Spleen (tissue), 11 donors: ENCODE measurements at regions not wholly inside any gene's neighbourhood (a gene's known extent, or its start where the extent isn't known, plus 50 kb on each side); places are given as distances from the start of the nearest gene placed in this dataset.

Experiments
- DNase-seq: peaks from one replicate; pipeline ENCODE4 v3.0.0-alpha.2; 2020
- H3K27ac ChIP-seq, 8 donors: fragments of 200-600 bp; sonication (generic) in 7 of 8; 1 replicate in 4 of 8; 2 replicates in 4 of 8; pipeline versions ENCODE4 v1.5.0 to v1.8.0; 2016 to 2021; ENCODE audit warnings: inconsistent platforms in 4 of 8, mild to moderate bottlenecking in 4 of 8, moderate library complexity in 1 of 8
- H3K27me3 ChIP-seq, 7 donors: fragments of 200-600 bp; sonication (generic) in 6 of 7; replicated peaks in 1 of 7; 1 replicate in 4 of 7; 2 replicates in 3 of 7; pipeline versions ENCODE4 v1.5.0 to v1.8.0; 2016 to 2021; ENCODE audit warnings: inconsistent platforms in 3 of 7, mild to moderate bottlenecking in 1 of 7
- H3K36me3 ChIP-seq, 6 donors: fragments of 200-600 bp; sonication (generic) in 5 of 6; 1 replicate in 4 of 6; 2 replicates in 2 of 6; pipeline versions ENCODE4 v1.5.0 to v1.8.0; 2016 to 2021; ENCODE audit warnings: inconsistent platforms in 2 of 6
- H3K4me1 ChIP-seq, 6 donors: fragments of 200-600 bp; sonication (generic) in 5 of 6; 1 replicate in 3 of 6; 2 replicates in 3 of 6; pipeline versions ENCODE4 v1.5.0 to v1.8.0; 2016 to 2021; ENCODE audit warnings: inconsistent platforms in 3 of 6
- H3K4me3 ChIP-seq, 8 donors: fragments of 200-600 bp; sonication (generic) in 7 of 8; 1 replicate in 4 of 8; 2 replicates in 4 of 8; pipeline versions ENCODE4 v1.5.0 to v1.8.0; 2016 to 2021; ENCODE audit warnings: inconsistent platforms in 4 of 8, mild to moderate bottlenecking in 4 of 8, moderate library complexity in 2 of 8
- H3K9me3 ChIP-seq, 8 donors: fragments of 200-600 bp; sonication (generic) in 7 of 8; 1 replicate in 4 of 8; 2 replicates in 4 of 8; pipeline versions ENCODE4 v1.5.0 to v1.8.0; 2016 to 2021; ENCODE audit warnings: inconsistent platforms in 4 of 8
- POLR2A ChIP-seq, 3 donors: fragments of 450-650 bp; IDR thresholded peaks; one replicate each; pipeline ENCODE4 v1.5.1; 2017; ENCODE audit warnings: antibody characterized with exemption in 3 of 3, mild to moderate bottlenecking in 1 of 3
- POLR2AphosphoS5 ChIP-seq, 3 donors: sonication (generic); formaldehyde crosslinking; IDR thresholded peaks; one replicate each; pipeline ENCODE4 v1.5.1; 2017; ENCODE audit warnings: antibody characterized with exemption in 3 of 3
- WGBS, 5 donors: extraction: QIAGEN DNeasy Blood & Tissue Kit in 3 of 5; methylation state at CpG; one replicate each; pipeline versions ENCODE4 v1.1.5 to v1.1.7; 2013 to 2018; 5-methylcytosine and 5-hydroxymethylcytosine counted together
- intact Hi-C: fragments of 100-400 bp; cut with DNase I; formaldehyde crosslinking; loops from one replicate; pipeline ENCODE4 v1.15.0; 2023; ENCODE audit warnings: low total_unique reads
- TF ChIP-seq, protein P1 (sequence below), 11 experiments: fragments of 200-600 bp in 7 of 11; fragments of 450-650 bp in 4 of 11; sonication (generic) in 4 of 11; IDR thresholded peaks in 8 of 11; conservative IDR thresholded peaks in 3 of 11; 1 replicate in 7 of 11; 2 replicates in 4 of 11; pipeline versions ENCODE4 v1.4.0 to v1.8.0; 2016 to 2021; ENCODE audit warnings: antibody characterized with exemption in 11 of 11, inconsistent platforms in 4 of 11, mild to moderate bottlenecking in 1 of 11
- donor health status: healthy with polysubstance abuse.
- donor health status: DM: no; HTN: no; CAD: no; lungs with moderate emphysema.
- donor health status: DM: no; HTN: no; CAD: no.
- donor health status: Bipolar disorder and iron deficiency.
- donor health status: healthy.
- donor health status: DM: no; HTN: no; CAD: no.
- donor health status: DM: yes; HTN: yes; CAD: no.

DNA sequence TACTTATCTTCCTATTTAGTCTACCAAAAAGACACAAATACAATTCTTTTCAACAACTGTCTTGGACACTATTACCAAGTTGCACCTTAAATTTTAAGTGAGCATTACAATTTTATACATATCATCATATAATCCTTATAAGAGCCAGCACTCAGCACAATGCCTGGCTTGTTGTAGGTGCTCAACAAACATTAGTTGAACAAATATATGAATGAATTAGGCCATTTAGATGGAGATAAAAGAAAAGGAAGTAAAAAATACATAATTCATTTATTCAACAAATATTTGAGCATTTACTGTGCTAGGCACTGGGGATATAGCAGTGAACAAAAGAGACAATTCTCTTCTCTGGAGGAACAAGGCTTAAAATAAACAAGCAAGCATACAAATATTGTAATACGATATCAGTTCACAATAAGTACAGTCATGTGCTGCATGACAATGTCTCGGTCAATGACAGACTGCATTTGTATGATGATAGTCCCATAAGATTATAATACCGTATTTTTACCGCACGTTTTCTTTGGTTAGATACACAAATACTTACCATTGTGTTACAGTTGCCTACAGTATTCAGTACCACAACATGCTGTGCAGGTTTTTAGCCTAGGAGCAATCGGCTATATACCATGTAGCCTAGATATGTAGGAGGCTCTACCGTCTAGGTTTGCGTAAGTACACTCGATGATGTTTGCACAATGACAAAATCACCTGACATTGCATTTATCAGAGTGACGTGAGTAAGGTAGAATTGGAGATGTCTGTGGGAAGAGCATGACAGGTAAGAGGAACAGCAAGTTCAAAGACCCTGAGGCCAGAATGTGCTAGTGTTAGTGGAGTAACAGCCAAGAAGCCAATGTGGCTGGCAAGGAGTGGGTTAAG lies 86.4 kb upstream of the HS3ST2 start:
- no peaks in the 10 kb centered on the region for H3K36me3 ChIP-seq
- TF ChIP-seq POLR2AphosphoS5 (IDR thresholded peaks at IDR 0.05): no peak
- no peak overlapping the region for H3K27ac ChIP-seq
- no peak for DNase-seq
- peaks cover 0 to 12% (median 0%) of the 10 kb centered on the region in 7 donors for H3K27me3 ChIP-seq
- intact Hi-C loops: no loop called here
- H3K9me3 ChIP-seq: peaks cover 0 to 7% (median 0%) of the 10 kb centered on the region in 8 donors
- no peak overlapping the region for H3K4me3 ChIP-seq
- WGBS, 5 donors: 83 to 90% (median 87%) methylated on average over 10 of the region's 10 CpGs
- no peaks in the 10 kb centered on the region for H3K4me1 ChIP-seq

DNA sequence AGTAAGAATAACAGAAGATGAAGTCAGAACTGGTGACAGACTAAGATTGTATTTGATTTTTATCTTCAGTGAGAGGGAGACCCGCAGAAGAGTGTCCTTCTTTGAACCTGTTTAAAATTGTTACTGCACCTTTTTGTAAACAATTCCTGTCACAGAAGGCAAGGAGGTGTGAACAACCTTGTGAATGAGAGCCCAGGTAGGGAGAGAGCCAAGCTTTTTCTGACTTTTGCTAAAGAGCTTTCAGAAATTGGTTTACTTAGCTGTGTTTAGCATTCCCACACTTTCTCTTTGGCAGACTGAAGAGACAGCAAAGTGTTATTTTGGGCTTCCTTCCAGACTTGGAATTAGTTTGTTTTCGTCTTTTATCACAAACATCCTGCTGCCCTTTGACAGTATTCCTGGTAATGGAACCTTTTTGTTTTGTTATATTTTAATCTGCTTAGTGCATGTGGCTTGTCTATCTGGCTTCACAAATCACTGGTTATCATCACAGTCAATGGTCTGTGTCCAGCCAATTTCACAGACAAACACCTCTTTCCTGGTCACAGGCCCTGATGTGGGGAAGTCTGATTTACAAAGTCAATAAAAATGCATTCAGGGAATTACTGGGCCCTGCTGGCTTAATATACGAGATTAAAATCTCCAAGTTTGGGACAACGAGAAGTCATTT lies 85.7 kb upstream of the HS3ST2 start:
- 43 to 57% (median 45%) methylated on average over 4 of the region's 4 CpGs for WGBS, 5 donors
- DNase-seq: no peak
- Histone ChIP-seq H3K4me1 (no peaks in the 10 kb centered on the region), H3K27ac (no peak overlapping the region), H3K4me3 (no peak overlapping the region), H3K27me3 (peaks cover 0 to 7% (median 0%) of the 10 kb centered on the region in 7 donors), H3K36me3 (no peaks in the 10 kb centered on the region), H3K9me3 (no peaks in the 10 kb centered on the region)
- intact Hi-C loops: no loop called here
- TF ChIP-seq POLR2AphosphoS5 (IDR thresholded peaks at IDR 0.05) (no peak), POLR2A (IDR thresholded peaks at IDR 0.05) (no peak)
- TF ChIP-seq, protein P1, sequence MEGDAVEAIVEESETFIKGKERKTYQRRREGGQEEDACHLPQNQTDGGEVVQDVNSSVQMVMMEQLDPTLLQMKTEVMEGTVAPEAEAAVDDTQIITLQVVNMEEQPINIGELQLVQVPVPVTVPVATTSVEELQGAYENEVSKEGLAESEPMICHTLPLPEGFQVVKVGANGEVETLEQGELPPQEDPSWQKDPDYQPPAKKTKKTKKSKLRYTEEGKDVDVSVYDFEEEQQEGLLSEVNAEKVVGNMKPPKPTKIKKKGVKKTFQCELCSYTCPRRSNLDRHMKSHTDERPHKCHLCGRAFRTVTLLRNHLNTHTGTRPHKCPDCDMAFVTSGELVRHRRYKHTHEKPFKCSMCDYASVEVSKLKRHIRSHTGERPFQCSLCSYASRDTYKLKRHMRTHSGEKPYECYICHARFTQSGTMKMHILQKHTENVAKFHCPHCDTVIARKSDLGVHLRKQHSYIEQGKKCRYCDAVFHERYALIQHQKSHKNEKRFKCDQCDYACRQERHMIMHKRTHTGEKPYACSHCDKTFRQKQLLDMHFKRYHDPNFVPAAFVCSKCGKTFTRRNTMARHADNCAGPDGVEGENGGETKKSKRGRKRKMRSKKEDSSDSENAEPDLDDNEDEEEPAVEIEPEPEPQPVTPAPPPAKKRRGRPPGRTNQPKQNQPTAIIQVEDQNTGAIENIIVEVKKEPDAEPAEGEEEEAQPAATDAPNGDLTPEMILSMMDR (IDR thresholded peaks at IDR 0.05 in 8 of 11, conservative IDR thresholded peaks at IDR 0.05 in 3 of 11): no peak

DNA sequence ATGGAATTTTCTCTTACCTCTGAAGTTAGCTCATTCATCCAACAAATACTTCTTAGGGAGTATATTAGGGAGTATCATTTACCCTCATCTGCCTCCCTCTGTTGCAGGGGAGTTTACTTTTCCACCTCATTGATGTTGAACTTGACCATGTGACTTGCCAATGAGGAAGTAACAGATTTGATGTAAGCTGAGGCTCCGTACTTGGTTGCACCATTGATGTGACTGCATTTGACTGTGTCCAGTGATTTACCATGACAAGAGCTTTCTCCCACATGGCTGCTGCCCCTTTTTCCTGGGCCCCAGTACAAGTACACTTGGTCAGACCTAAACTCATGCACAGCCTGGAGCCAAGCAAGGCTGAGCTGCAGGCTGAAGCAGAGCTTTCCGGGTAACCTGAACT lies 81.6 kb upstream of the HS3ST2 start:
- intact Hi-C loops: no loop called here
- WGBS, 5 donors: 63 to 76% (median 70%) methylated on average over 2 of the region's 2 CpGs

DNA sequence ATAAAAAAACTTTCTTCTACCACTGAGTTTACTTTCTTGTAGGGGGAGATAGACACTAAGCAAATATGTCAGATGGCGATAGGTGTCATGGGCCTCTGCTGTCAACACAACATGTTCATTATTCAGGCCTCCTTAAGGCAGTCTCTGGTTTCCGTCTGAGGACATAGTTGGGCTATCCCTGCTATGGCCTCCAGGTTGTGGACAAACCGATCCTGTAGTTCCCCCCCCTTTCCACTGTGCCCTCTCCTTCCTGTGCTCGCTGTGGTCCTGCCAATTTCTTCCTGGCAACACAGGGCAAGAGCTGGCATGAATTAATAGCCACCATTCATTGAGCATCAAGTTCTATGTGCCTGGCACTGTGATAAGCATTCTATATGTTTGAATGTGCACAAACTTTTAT lies 81.0 kb upstream of the HS3ST2 start:
- TF ChIP-seq POLR2A (IDR thresholded peaks at IDR 0.05) (no peak), POLR2AphosphoS5 (IDR thresholded peaks at IDR 0.05) (no peak)
- TF ChIP-seq, protein P1 (IDR thresholded peaks at IDR 0.05 in 8 of 11, conservative IDR thresholded peaks at IDR 0.05 in 3 of 11): no peak
- no peaks in the 10 kb centered on the region for H3K4me1 ChIP-seq
- intact Hi-C loops: no loop called here
- no peak overlapping the region for H3K4me3 ChIP-seq
- H3K36me3 ChIP-seq: no peaks in the 10 kb centered on the region
- no peak overlapping the region for H3K27ac ChIP-seq
- H3K9me3 ChIP-seq: no peaks in the 10 kb centered on the region
- no peak for DNase-seq
- WGBS, 5 donors: 62 to 82% (median 74%) methylated on average over 4 of the region's 4 CpGs
- peaks cover 0 to 21% (median 0%) of the 10 kb centered on the region in 7 donors for H3K27me3 ChIP-seq

More for the DNA sequence above, 81.6 kb upstream of the HS3ST2 start:
- no peak overlapping the region for H3K27ac ChIP-seq
- H3K9me3 ChIP-seq: no peaks in the 10 kb centered on the region
- no peaks in the 10 kb centered on the region for H3K36me3 ChIP-seq
- H3K4me3 ChIP-seq: no peak overlapping the region
- H3K27me3 ChIP-seq: peaks cover 0 to 21% (median 0%) of the 10 kb centered on the region in 7 donors
- TF ChIP-seq, protein P1 (IDR thresholded peaks at IDR 0.05 in 8 of 11, conservative IDR thresholded peaks at IDR 0.05 in 3 of 11): no peak
- TF ChIP-seq POLR2A (IDR thresholded peaks at IDR 0.05) (no peak), POLR2AphosphoS5 (IDR thresholded peaks at IDR 0.05) (no peak)
- H3K4me1 ChIP-seq: no peaks in the 10 kb centered on the region
- no peak for DNase-seq
